Small intestine (tissue), 7 donors: ENCODE measurements at regions not wholly inside any gene's neighbourhood (a gene's known extent, or its start where the extent isn't known, plus 50 kb on each side); places are given as distances from the start of the nearest gene placed in this dataset.

Source experiments
- DNase-seq, 2 donors: peaks; one replicate each; pipeline versions ENCODE4 v3.0.0 to v3.0.0-alpha.2; 2013
- FAIRE-seq: peaks from 2 replicates; lab custom pipeline; 2012; peaks lifted over from hg19 to GRCh38; lab: Jason Lieb, UNC
- H3K27ac ChIP-seq, 3 donors: one replicate each; pipeline ENCODE4 v1.5.1; 2013; ENCODE audit warnings: low read length in 2 of 3, mild to moderate bottlenecking in 2 of 3, control low read depth in 1 of 3, inconsistent platforms in 1 of 3, low read depth in 1 of 3, moderate library complexity in 1 of 3
- H3K27me3 ChIP-seq, 3 donors: one replicate each; pipeline ENCODE4 v1.6.1; 2013; ENCODE audit warnings: low read length in 3 of 3, inconsistent platforms in 1 of 3; ENCODE audit not compliant: control insufficient read depth in 3 of 3, insufficient read depth in 3 of 3
- H3K36me3 ChIP-seq, 3 donors: one replicate each; pipeline ENCODE4 v1.6.1; 2013; ENCODE audit warnings: low read length in 3 of 3, inconsistent platforms in 1 of 3, low read depth in 1 of 3, mild to moderate bottlenecking in 1 of 3, moderate library complexity in 1 of 3; ENCODE audit not compliant: control insufficient read depth in 3 of 3, insufficient read depth in 2 of 3
- H3K4me1 ChIP-seq, 3 donors: one replicate each; pipeline ENCODE4 v1.6.1; 2013; ENCODE audit warnings: low read length in 2 of 3, inconsistent platforms in 1 of 3, low read depth in 1 of 3, mild to moderate bottlenecking in 1 of 3, moderate library complexity in 1 of 3; ENCODE audit not compliant: control insufficient read depth in 3 of 3, insufficient read depth in 2 of 3
- H3K4me3 ChIP-seq, 3 donors: one replicate each; pipeline ENCODE4 v1.5.1; 2013; ENCODE audit warnings: low read length in 3 of 3, control low read depth in 1 of 3, inconsistent platforms in 1 of 3, low read depth in 1 of 3, mild to moderate bottlenecking in 1 of 3, moderate library complexity in 1 of 3
- H3K9me3 ChIP-seq, 2 donors: one replicate each; pipeline ENCODE4 v1.6.1; 2013; ENCODE audit warnings: low read depth in 1 of 2, low read length in 1 of 2; ENCODE audit not compliant: control insufficient read depth in 2 of 2, insufficient read depth in 1 of 2
- WGBS, 3 donors: extraction: QIAGEN DNeasy Blood & Tissue Kit; methylation state at CpG; one replicate each; pipeline ENCODE4 v1.1.7; 2013; 5-methylcytosine and 5-hydroxymethylcytosine counted together
- donor health status: healthy with polysubstance abuse.
- donor health status: control.
- donor health status: control.
- donor health status: Bipolar disorder and iron deficiency.
- donor health status: healthy.

DNA sequence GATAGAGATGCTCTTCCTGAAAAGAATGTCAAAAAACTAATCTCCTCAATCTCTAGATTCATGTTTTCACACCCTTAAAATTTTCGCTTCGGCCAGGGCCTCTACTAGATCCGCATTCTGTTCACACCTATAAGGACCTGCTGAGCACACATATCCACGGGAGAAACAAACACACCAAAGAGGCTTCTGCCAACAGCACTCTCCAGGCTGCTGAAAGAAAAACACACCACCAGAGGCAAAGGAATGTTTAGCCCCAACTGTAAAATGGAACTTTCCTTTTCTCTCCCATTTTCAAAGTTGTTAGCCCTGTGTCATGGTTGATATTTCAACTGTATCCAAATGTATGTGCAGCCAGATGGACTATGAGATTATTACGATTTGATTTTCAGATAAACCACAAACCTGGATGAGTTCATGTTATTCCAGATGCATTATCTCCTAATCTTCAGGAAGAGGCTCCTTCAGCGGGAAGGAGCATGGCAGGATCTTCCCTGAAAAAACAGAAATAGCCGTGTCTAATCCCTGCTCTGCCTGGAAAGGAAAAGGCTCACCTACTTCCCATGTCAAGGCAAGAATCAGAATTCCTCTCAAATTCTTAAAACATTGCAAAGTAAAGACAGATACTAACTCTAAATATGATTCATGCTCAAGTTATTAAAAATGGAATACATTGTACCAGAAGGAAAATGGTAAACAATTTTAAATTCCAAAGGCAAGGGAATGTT lies 442.7 kb upstream of the NR2F2 start:
- H3K36me3 ChIP-seq = no peaks in the 10 kb centered on the region
- WGBS, 3 donors = 75 to 80% (median 77%) methylated on average over 7 of the region's 7 CpGs
- H3K4me3 ChIP-seq = no peak overlapping the region
- H3K9me3 ChIP-seq = no peaks in the 10 kb centered on the region
- FAIRE-seq = no peak
- DNase-seq = no peak
- no peaks in the 10 kb centered on the region for H3K4me1 ChIP-seq
- H3K27ac ChIP-seq = no peak overlapping the region
- H3K27me3 ChIP-seq = no peaks in the 10 kb centered on the region

DNA sequence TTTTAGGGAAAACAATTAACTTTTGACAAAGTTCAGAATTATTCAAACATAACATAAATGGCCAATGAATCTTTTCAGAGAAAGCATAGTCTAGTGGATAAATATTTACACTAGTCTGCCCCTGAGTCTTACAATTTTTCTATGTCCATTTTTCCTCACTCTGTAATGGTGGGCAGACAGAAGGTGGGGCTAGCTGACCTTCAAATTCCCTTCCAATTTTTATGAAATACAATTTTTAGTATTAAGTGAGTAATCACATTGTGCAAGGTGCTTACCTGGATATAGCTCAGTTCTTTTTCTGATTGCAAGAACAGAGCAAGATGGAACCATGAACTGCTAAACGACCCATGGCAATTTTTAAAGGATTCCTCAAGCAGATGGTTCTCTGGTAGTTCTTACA lies 441.7 kb upstream of the NR2F2 start:
- H3K27me3 ChIP-seq = no peaks in the 10 kb centered on the region
- FAIRE-seq = no peak
- H3K27ac ChIP-seq = no peak overlapping the region
- DNase-seq = no peak
- no peaks in the 10 kb centered on the region for H3K9me3 ChIP-seq
- WGBS, 3 donors = 71 to 80% (median 79%) methylated on average over 1 of the region's 1 CpG
- no peaks in the 10 kb centered on the region for H3K4me1 ChIP-seq
- no peaks in the 10 kb centered on the region for H3K36me3 ChIP-seq
- no peak overlapping the region for H3K4me3 ChIP-seq

DNA sequence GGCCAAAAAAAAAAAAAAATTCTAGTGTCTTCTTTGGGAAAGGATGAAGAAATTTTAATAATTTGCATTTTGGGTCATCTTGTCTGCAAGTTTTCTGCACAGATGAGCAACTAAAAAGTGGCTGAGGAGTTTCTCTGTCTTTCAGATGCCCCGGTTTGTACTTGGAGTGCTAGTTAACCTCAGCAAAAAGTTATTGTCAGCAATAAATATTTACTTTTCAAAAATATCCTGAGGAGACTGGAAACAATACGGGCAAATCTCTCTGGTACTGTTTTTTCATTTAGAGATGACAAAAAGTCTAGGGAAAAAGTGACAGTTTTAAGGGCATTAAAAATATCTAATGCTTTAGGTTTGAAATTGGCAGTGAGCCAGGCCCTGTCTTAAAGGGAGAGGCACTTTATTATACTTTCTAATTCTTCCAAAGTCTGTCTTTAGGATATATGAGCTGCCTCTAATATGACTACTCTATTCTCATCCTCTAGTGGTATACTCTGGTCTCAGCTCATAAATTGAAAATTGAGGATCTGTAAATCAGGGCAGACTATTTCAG lies 436.0 kb upstream of the NR2F2 start:
- H3K27ac ChIP-seq = no peak overlapping the region
- WGBS, 3 donors = 30 to 46% (median 37%) methylated on average over 2 of the region's 2 CpGs
- H3K27me3 ChIP-seq = no peaks in the 10 kb centered on the region
- FAIRE-seq (no peak), DNase-seq (no peak)
- H3K9me3 ChIP-seq = no peaks in the 10 kb centered on the region
- H3K4me1 ChIP-seq = no peaks in the 10 kb centered on the region
- H3K4me3 ChIP-seq = no peak overlapping the region
- no peaks in the 10 kb centered on the region for H3K36me3 ChIP-seq

DNA sequence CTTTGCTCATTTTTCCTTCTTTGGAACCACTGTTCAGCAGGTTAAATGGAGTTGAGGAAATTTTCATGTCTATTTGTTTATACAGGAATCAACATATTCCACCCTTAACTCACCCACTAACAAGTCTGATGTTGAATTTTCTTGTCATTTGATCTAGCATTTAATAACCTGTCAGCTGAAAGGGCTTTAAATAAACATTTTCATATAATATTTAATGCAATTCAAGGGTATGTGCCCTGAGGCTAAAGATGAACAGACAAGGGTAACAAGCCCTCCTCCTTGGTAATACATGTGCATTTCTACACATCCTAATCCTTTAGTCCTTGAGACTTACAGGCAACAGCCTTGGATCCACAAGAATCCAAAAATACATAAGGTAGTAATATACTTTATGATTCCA lies 435.0 kb upstream of the NR2F2 start:
- Histone ChIP-seq H3K4me3 (no peak overlapping the region), H3K27me3 (no peaks in the 10 kb centered on the region), H3K36me3 (no peaks in the 10 kb centered on the region), H3K27ac (no peak overlapping the region), H3K9me3 (no peaks in the 10 kb centered on the region), H3K4me1 (no peaks in the 10 kb centered on the region)
- FAIRE-seq (no peak), DNase-seq (no peak)

DNA sequence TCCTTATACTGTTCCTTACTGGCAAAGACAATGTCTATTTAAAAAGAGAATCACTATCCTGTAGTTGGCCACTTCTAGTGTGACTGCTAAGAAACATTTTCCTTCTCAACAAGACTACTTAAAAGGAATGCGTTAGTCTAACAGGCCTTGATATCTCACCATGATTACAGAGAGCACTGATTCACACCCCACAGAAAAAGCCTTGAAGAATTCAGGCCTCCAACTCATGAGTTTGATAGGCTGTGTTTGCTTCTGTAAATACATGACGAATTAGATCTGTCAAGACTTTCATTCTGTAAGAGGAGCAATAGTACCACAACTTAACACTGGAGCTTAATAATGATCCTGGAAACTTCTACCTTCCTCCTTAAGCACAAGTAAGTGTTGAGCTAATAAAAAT lies 432.8 kb upstream of the NR2F2 start:
- WGBS, 3 donors = 53 to 75% (median 64%) methylated on average over 2 of the region's 2 CpGs
- H3K4me1 ChIP-seq = no peaks in the 10 kb centered on the region
- DNase-seq (no peak), FAIRE-seq (no peak)
- no peak overlapping the region for H3K27ac ChIP-seq
- no peak overlapping the region for H3K4me3 ChIP-seq
- H3K27me3 ChIP-seq = no peaks in the 10 kb centered on the region
- H3K36me3 ChIP-seq = no peaks in the 10 kb centered on the region
- no peaks in the 10 kb centered on the region for H3K9me3 ChIP-seq

DNA sequence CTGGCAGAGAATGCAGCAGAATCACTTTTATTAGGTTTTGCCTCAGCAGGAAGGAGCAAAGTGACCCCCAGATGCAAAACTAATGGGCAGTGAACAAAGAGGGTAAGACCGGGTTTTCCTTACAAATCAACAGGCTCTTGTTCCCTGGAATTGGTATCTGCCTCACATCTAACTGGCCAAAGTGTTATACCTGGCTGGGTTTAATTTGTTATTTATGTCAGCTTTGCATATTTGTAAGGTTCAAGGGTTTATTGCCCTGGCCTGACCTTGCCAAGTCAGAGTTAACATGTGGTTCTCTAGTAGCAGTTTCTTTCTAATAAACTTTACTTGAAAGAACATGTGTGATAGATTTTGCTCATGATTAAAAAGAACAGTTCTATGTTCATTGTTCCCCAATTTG lies 431.7 kb upstream of the NR2F2 start:
- WGBS, 3 donors = 86 to 96% (median 94%) methylated on average over 1 of the region's 1 CpG
- Histone ChIP-seq H3K36me3 (no peaks in the 10 kb centered on the region), H3K9me3 (no peaks in the 10 kb centered on the region), H3K4me1 (no peaks in the 10 kb centered on the region), H3K27me3 (no peaks in the 10 kb centered on the region), H3K27ac (no peak overlapping the region), H3K4me3 (no peak overlapping the region)
- FAIRE-seq = no peak
- no peak for DNase-seq

DNA sequence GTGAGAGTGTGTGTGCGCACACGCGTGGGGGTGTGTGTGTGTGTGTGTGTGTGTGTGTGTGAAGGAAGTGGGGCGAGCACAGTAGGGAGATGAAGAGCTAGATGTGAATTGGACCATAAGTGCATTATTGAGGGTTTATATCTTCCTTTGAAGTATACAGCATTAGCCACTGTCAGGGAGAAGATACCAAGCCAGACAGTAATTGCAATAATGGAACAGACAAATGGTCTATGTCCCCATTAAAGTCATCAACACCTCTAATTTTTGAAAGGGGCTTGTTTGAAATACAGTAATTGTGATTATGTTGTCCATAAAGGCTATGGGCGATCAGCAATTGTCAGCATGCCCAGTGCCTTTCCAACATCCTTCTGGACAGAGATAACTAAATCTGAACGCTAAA lies 429.2 kb upstream of the NR2F2 start:
- DNase-seq (no peak), FAIRE-seq (no peak)
- H3K36me3 ChIP-seq = no peaks in the 10 kb centered on the region
- H3K4me3 ChIP-seq = no peak overlapping the region
- WGBS, 3 donors = 88 to 93% (median 91%) methylated on average over 6 of the region's 6 CpGs
- no peaks in the 10 kb centered on the region for H3K9me3 ChIP-seq
- no peak overlapping the region for H3K27ac ChIP-seq
- H3K4me1 ChIP-seq = no peaks in the 10 kb centered on the region
- no peaks in the 10 kb centered on the region for H3K27me3 ChIP-seq

DNA sequence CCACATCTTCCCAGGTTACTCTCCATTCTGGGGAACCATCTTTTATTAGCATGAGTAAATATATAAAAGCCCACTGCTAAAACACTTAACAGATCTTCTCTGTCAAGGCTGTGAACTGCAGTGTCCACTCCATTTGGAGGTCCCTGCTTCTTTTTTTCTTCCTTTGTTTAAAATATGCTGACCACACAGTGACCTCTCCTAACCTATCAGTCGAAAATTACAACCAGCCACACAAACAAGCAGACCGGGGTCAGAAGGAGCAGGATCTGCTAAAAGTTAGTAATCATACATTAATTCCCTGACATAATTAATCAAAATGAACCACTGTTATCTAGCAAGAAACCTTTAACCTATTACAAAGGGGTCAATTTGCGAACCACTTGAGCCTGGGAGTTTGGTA lies 427.9 kb upstream of the NR2F2 start:
- H3K4me1 ChIP-seq = no peaks in the 10 kb centered on the region
- no peak for DNase-seq
- FAIRE-seq = no peak
- no peaks in the 10 kb centered on the region for H3K36me3 ChIP-seq
- no peak overlapping the region for H3K27ac ChIP-seq
- H3K4me3 ChIP-seq = no peak overlapping the region
- H3K9me3 ChIP-seq = no peaks in the 10 kb centered on the region
- H3K27me3 ChIP-seq = no peaks in the 10 kb centered on the region
- 47 to 57% (median 56%) methylated on average over 3 of the region's 3 CpGs for WGBS, 3 donors

DNA sequence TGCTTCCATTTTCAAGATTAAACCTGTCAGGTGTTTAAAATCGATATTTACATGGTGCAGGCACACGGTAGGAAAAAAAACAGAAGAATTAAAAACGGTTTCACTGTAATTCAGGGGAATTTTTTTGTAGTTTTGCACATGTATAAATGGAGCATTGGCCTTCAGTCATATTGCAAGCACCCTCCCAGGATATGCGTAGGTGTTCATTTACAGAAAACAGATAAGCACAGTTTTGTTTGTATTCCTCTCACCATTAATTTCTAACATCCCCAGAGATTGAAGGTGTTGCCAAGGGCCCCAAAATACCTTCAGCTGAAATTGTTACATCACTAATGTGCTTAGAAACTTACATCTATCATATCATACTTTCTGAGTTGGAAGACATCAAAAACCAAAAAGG lies 427.1 kb upstream of the NR2F2 start:
- H3K36me3 ChIP-seq = no peaks in the 10 kb centered on the region
- no peaks in the 10 kb centered on the region for H3K27me3 ChIP-seq
- H3K9me3 ChIP-seq = no peaks in the 10 kb centered on the region
- no peak overlapping the region for H3K4me3 ChIP-seq
- WGBS, 3 donors = 59 to 72% (median 65%) methylated on average over 4 of the region's 4 CpGs
- H3K27ac ChIP-seq = no peak overlapping the region
- DNase-seq (no peak), FAIRE-seq (no peak)
- no peaks in the 10 kb centered on the region for H3K4me1 ChIP-seq
